GM23338 (cell line): ENCODE measurements at regions not wholly inside any gene's neighbourhood (a gene's known extent, or its start where the extent isn't known, plus 50 kb on each side); places are given as distances from the start of the nearest gene placed in this dataset.
A peak's percentile ranks its signal among the peaks of the same experiment; 100 is the strongest.

ENCODE experiments used
- ATAC-seq: fragments of 200-7000 bp; cut with Tn5 transposase; 3 replicates; pipeline ENCODE4 v1.9.1; 2020
- DNase-seq: peaks from one replicate; pipeline ENCODE4 v3.0.0-alpha.2; 2015; ENCODE audit warnings: low spot score
- H2AFZ ChIP-seq: fragments of 200-600 bp; sonication (generic); 2 replicates; pipeline ENCODE4 v1.8.0; 2016; ENCODE audit warnings: antibody characterized with exemption, mild to moderate bottlenecking, moderate library complexity
- H3F3A ChIP-seq: fragments of 200-600 bp; sonication (generic); replicated peaks from 2 replicates; pipeline ENCODE4 v1.8.0; 2017; ENCODE audit warnings: antibody characterized with exemption, mixed run types, low read depth
- H3K27ac ChIP-seq: fragments of 200-600 bp; sonication (generic); 2 replicates; pipeline ENCODE4 v1.6.1; 2016; ENCODE audit warnings: low read depth
- H3K27me3 ChIP-seq: fragments of 200-600 bp; sonication (generic); 2 replicates; pipeline ENCODE4 v1.8.0; 2016; ENCODE audit warnings: mild to moderate bottlenecking, mixed run types, moderate library complexity; ENCODE audit not compliant: insufficient read depth
- H3K36me3 ChIP-seq: fragments of 200-600 bp; sonication (generic); 2 replicates; pipeline ENCODE4 v1.8.0; 2016; ENCODE audit warnings: mild to moderate bottlenecking; ENCODE audit not compliant: insufficient read depth
- H3K4me1 ChIP-seq: fragments of 200-600 bp; sonication (generic); 2 replicates; pipeline ENCODE4 v1.8.0; 2016; ENCODE audit warnings: mild to moderate bottlenecking, moderate library complexity; ENCODE audit not compliant: insufficient read depth
- H3K4me2 ChIP-seq: fragments of 200-600 bp; sonication (generic); 2 replicates; pipeline ENCODE4 v1.7.1; 2017; ENCODE audit warnings: mixed run types
- H3K4me3 ChIP-seq: fragments of 200-600 bp; sonication (generic); 2 replicates; pipeline ENCODE4 v1.6.1; 2016; ENCODE audit warnings: mixed run types
- H3K79me2 ChIP-seq: fragments of 200-600 bp; sonication (generic); replicated peaks from 2 replicates; pipeline ENCODE4 v1.8.0; 2017; ENCODE audit warnings: mild to moderate bottlenecking; ENCODE audit not compliant: insufficient read depth
- H3K9me2 ChIP-seq: fragments of 200-600 bp; sonication (generic); 2 replicates; pipeline ENCODE4 v1.8.0; 2017; ENCODE audit not compliant: insufficient read depth
- H4K20me1 ChIP-seq: fragments of 200-600 bp; sonication (generic); replicated peaks from 2 replicates; pipeline ENCODE4 v1.8.0; 2017; ENCODE audit warnings: mild to moderate bottlenecking; ENCODE audit not compliant: insufficient read depth
- H3K27ac Mint-ChIP-seq: 2 replicates; pipeline ENCODE4 v1.8.0; 2020; ENCODE audit warnings: inconsistent platforms, mild to moderate bottlenecking, moderate library complexity, mixed read lengths
- H3K27me3 Mint-ChIP-seq: 3 replicates; pipeline ENCODE4 v1.8.0; 2022; ENCODE audit warnings: low read depth, mild to moderate bottlenecking, moderate library complexity, mixed read lengths, inconsistent platforms; ENCODE audit not compliant: insufficient read depth, poor library complexity
- H3K36me3 Mint-ChIP-seq: 3 replicates; pipeline ENCODE4 v1.8.0; 2021; ENCODE audit warnings: low read depth, mild to moderate bottlenecking, inconsistent platforms, moderate library complexity, mixed read lengths
- H3K4me1 Mint-ChIP-seq: 3 replicates; pipeline ENCODE4 v1.8.0; 2020; ENCODE audit warnings: mild to moderate bottlenecking, inconsistent platforms, mixed read lengths
- H3K4me3 Mint-ChIP-seq: 3 replicates; pipeline ENCODE4 v1.8.0; 2021; ENCODE audit warnings: moderate library complexity, mild to moderate bottlenecking, inconsistent platforms, mixed read lengths
- H3K9me3 Mint-ChIP-seq: 3 replicates; pipeline ENCODE4 v1.8.0; 2020; ENCODE audit warnings: moderate library complexity, mild to moderate bottlenecking, inconsistent platforms, mixed read lengths
- CREB1 ChIP-seq: fragments of 250-450 bp; sonication (Bioruptor Pico); IDR thresholded peaks from 2 replicates; pipeline ENCODE4 v1.5.0; 2020; ENCODE audit warnings: low read depth, mild to moderate bottlenecking, moderate library complexity
- EZH2 ChIP-seq: fragments of 200-600 bp; sonication (generic); IDR thresholded peaks from one replicate; pipeline ENCODE4 v1.8.0; 2017; ENCODE audit warnings: antibody characterized with exemption, mild to moderate bottlenecking, low read depth; ENCODE audit not compliant: unreplicated experiment
- EZH2phosphoT487 ChIP-seq: fragments of 200-600 bp; sonication (generic); IDR thresholded peaks from one replicate; pipeline ENCODE4 v1.8.1; 2018; ENCODE audit warnings: antibody characterized with exemption; ENCODE audit not compliant: unreplicated experiment
- JUNB ChIP-seq: IDR thresholded peaks from one replicate; pipeline ENCODE4 v1.6.1; 2016; ENCODE audit warnings: antibody characterized with exemption; ENCODE audit not compliant: unreplicated experiment
- POLR2AphosphoS5 ChIP-seq: IDR thresholded peaks from 2 replicates; pipeline ENCODE4 v1.6.1; 2016; ENCODE audit warnings: antibody characterized with exemption, low read depth
- ZNF114 ChIP-seq: fragments of 250-450 bp; sonication (Bioruptor Pico); IDR thresholded peaks from 2 replicates; pipeline ENCODE4 v1.5.0; 2020; ENCODE audit warnings: mild to moderate bottlenecking, moderate library complexity
- ZNF331 ChIP-seq: fragments of 250-450 bp; sonication (Bioruptor Pico); IDR thresholded peaks from 2 replicates; pipeline ENCODE4 v1.5.0; 2020; ENCODE audit warnings: low read depth, mild to moderate bottlenecking, moderate library complexity
- TF ChIP-seq, protein P1 (sequence below): IDR thresholded peaks from 2 replicates; pipeline ENCODE4 v1.6.1; 2016; ENCODE audit warnings: antibody characterized with exemption
- TF ChIP-seq, protein P2 (sequence below): fragments of 250-450 bp; sonication (Bioruptor Pico); IDR thresholded peaks from 2 replicates; pipeline ENCODE4 v1.5.0; 2020; ENCODE audit warnings: mild to moderate bottlenecking, moderate library complexity
- TF ChIP-seq, protein P3 (sequence below): IDR thresholded peaks from one replicate; pipeline ENCODE4 v1.6.1; 2018; ENCODE audit warnings: antibody characterized with exemption; ENCODE audit not compliant: unreplicated experiment

DNA sequence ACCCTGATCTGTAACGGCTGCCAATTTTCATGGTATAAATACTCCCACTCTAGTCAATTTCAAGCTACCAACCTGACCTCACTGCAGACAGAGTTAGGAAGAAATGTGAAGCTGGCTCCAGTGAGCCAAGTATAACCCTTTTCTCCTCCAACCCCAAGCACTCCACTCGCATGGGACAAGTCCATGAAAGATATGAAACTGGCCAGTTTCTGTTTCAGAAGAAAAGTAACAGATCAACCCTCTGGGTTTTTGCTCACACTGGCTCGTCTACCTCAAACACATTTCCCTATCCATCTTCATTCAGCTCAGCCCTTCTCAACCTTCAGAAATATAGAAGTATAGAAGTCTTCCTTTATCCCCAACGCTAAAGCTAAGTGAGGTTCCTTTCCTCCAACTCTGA lies 82.4 kb upstream of the NDP start:
- Mint-ChIP-seq H3K9me3 (no peaks in the 10 kb centered on the region), H3K4me3 (no peak overlapping the region), H3K27me3 (no peaks in the 10 kb centered on the region), H3K27ac (no peak overlapping the region), H3K36me3 (no peaks in the 10 kb centered on the region), H3K4me1 (peaks cover 5% of the 10 kb centered on the region)
- Histone ChIP-seq H3K4me3 (no peak overlapping the region), H3K9me2 (no peaks in the 10 kb centered on the region), H4K20me1 (no peaks in the 10 kb centered on the region), H3K27ac (no peak overlapping the region), H2AFZ (0 out of 2 replicates have a peak overlapping the region, but pooled peaks have one; percentile 23), H3K79me2 (no peaks in the 10 kb centered on the region), H3F3A (no peaks in the 10 kb centered on the region), H3K36me3 (no peaks in the 10 kb centered on the region), H3K27me3 (no peaks in the 10 kb centered on the region), H3K4me1 (no peaks in the 10 kb centered on the region), H3K4me2 (no peak overlapping the region)
- TF ChIP-seq ZNF114 (no peak), CREB1 (CRISPR knock-in tag) (no peak), EZH2 (no peak), ZNF331 (no peak), POLR2AphosphoS5 (no peak), JUNB (no peak), EZH2phosphoT487 (no peak)
- TF ChIP-seq, protein P1, sequence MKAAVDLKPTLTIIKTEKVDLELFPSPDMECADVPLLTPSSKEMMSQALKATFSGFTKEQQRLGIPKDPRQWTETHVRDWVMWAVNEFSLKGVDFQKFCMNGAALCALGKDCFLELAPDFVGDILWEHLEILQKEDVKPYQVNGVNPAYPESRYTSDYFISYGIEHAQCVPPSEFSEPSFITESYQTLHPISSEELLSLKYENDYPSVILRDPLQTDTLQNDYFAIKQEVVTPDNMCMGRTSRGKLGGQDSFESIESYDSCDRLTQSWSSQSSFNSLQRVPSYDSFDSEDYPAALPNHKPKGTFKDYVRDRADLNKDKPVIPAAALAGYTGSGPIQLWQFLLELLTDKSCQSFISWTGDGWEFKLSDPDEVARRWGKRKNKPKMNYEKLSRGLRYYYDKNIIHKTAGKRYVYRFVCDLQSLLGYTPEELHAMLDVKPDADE = no peak
- TF ChIP-seq, protein P2, sequence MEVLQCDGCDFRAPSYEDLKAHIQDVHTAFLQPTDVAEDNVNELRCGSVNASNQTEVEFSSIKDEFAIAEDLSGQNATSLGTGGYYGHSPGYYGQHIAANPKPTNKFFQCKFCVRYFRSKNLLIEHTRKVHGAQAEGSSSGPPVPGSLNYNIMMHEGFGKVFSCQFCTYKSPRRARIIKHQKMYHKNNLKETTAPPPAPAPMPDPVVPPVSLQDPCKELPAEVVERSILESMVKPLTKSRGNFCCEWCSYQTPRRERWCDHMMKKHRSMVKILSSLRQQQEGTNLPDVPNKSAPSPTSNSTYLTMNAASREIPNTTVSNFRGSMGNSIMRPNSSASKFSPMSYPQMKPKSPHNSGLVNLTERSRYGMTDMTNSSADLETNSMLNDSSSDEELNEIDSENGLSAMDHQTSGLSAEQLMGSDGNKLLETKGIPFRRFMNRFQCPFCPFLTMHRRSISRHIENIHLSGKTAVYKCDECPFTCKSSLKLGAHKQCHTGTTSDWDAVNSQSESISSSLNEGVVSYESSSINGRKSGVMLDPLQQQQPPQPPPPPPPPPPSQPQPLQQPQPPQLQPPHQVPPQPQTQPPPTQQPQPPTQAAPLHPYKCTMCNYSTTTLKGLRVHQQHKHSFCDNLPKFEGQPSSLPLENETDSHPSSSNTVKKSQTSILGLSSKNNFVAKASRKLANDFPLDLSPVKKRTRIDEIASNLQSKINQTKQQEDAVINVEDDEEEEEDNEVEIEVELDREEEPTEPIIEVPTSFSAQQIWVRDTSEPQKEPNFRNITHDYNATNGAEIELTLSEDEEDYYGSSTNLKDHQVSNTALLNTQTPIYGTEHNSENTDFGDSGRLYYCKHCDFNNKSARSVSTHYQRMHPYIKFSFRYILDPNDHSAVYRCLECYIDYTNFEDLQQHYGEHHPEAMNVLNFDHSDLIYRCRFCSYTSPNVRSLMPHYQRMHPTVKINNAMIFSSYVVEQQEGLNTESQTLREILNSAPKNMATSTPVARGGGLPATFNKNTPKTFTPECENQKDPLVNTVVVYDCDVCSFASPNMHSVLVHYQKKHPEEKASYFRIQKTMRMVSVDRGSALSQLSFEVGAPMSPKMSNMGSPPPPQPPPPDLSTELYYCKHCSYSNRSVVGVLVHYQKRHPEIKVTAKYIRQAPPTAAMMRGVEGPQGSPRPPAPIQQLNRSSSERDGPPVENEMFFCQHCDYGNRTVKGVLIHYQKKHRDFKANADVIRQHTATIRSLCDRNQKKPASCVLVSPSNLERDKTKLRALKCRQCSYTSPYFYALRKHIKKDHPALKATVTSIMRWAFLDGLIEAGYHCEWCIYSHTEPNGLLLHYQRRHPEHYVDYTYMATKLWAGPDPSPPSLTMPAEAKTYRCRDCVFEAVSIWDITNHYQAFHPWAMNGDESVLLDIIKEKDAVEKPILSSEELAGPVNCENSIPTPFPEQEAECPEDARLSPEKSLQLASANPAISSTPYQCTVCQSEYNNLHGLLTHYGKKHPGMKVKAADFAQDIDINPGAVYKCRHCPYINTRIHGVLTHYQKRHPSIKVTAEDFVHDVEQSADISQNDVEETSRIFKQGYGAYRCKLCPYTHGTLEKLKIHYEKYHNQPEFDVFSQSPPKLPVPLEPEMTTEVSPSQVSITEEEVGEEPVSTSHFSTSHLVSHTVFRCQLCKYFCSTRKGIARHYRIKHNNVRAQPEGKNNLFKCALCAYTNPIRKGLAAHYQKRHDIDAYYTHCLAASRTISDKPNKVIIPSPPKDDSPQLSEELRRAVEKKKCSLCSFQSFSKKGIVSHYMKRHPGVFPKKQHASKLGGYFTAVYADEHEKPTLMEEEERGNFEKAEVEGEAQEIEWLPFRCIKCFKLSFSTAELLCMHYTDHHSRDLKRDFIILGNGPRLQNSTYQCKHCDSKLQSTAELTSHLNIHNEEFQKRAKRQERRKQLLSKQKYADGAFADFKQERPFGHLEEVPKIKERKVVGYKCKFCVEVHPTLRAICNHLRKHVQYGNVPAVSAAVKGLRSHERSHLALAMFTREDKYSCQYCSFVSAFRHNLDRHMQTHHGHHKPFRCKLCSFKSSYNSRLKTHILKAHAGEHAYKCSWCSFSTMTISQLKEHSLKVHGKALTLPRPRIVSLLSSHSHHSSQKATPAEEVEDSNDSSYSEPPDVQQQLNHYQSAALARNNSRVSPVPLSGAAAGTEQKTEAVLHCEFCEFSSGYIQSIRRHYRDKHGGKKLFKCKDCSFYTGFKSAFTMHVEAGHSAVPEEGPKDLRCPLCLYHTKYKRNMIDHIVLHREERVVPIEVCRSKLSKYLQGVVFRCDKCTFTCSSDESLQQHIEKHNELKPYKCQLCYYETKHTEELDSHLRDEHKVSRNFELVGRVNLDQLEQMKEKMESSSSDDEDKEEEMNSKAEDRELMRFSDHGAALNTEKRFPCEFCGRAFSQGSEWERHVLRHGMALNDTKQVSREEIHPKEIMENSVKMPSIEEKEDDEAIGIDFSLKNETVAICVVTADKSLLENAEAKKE (CRISPR knock-in tag) = no peak
- TF ChIP-seq, protein P3, sequence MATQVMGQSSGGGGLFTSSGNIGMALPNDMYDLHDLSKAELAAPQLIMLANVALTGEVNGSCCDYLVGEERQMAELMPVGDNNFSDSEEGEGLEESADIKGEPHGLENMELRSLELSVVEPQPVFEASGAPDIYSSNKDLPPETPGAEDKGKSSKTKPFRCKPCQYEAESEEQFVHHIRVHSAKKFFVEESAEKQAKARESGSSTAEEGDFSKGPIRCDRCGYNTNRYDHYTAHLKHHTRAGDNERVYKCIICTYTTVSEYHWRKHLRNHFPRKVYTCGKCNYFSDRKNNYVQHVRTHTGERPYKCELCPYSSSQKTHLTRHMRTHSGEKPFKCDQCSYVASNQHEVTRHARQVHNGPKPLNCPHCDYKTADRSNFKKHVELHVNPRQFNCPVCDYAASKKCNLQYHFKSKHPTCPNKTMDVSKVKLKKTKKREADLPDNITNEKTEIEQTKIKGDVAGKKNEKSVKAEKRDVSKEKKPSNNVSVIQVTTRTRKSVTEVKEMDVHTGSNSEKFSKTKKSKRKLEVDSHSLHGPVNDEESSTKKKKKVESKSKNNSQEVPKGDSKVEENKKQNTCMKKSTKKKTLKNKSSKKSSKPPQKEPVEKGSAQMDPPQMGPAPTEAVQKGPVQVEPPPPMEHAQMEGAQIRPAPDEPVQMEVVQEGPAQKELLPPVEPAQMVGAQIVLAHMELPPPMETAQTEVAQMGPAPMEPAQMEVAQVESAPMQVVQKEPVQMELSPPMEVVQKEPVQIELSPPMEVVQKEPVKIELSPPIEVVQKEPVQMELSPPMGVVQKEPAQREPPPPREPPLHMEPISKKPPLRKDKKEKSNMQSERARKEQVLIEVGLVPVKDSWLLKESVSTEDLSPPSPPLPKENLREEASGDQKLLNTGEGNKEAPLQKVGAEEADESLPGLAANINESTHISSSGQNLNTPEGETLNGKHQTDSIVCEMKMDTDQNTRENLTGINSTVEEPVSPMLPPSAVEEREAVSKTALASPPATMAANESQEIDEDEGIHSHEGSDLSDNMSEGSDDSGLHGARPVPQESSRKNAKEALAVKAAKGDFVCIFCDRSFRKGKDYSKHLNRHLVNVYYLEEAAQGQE = no peak
- ATAC-seq = no peak
- no peak for DNase-seq
